Heart left ventricle (tissue), 13 donors: ENCODE measurements at regions not wholly inside any gene's neighbourhood (a gene's known extent, or its start where the extent isn't known, plus 50 kb on each side); places are given as distances from the start of the nearest gene placed in this dataset.

Source experiments
- POLR2A ChIP-seq, 2 donors: fragments of 450-650 bp; IDR thresholded peaks; one replicate each; pipeline ENCODE4 v1.6.1; 2017; ENCODE audit warnings: antibody characterized with exemption in 2 of 2, mild to moderate bottlenecking in 2 of 2, moderate library complexity in 2 of 2
- TF ChIP-seq, protein P1 (sequence below), 12 donors: fragments of 200-600 bp; sonication (generic) in 4 of 12; IDR thresholded peaks; one replicate each; pipeline versions ENCODE4 v1.5.0 to v1.8.0; 2018 to 2022; ENCODE audit warnings: antibody characterized with exemption in 12 of 12, mild to moderate bottlenecking in 5 of 12
- donor health status: ischemic (EF 13 %, LVEDD 7.1; RV severe dilation, severe dysfunction).
- donor health status: DM: no; HTN: yes; CAD: no.
- donor health status: DM: no; HTN: no; CAD: no.
- donor health status: ischemic (EF 25% LVEDD 6.9; RV normal size, moderate dysfunction).
- donor health status: ischemic (EF 25% LVEDD 5.7; RV mildly dilated, moderate dysfunction).
- donor health status: ischemic (EF 35%, LVEDD 5.7; RV mildly dilated, moderate dysfunction).
- donor health status: nonischemic (EF 11% LVEDD 7.7; RV severe dilation, severe dysfunction).
- donor health status: DM: yes; HTN: yes; CAD: no.
- donor health status: PGD.
- donor health status: ischemic (EF 29% LVEDD 5.4; RV normal size, mild dysfunction).
- donor health status: nonischemic (EF 23%, LVEDD 6.1; RV moderate dilation, normal function).

GRCh38 chr3:190174471-190174870 lies 53.8 kb upstream of the P3H2 start:
- TF ChIP-seq, protein P1, sequence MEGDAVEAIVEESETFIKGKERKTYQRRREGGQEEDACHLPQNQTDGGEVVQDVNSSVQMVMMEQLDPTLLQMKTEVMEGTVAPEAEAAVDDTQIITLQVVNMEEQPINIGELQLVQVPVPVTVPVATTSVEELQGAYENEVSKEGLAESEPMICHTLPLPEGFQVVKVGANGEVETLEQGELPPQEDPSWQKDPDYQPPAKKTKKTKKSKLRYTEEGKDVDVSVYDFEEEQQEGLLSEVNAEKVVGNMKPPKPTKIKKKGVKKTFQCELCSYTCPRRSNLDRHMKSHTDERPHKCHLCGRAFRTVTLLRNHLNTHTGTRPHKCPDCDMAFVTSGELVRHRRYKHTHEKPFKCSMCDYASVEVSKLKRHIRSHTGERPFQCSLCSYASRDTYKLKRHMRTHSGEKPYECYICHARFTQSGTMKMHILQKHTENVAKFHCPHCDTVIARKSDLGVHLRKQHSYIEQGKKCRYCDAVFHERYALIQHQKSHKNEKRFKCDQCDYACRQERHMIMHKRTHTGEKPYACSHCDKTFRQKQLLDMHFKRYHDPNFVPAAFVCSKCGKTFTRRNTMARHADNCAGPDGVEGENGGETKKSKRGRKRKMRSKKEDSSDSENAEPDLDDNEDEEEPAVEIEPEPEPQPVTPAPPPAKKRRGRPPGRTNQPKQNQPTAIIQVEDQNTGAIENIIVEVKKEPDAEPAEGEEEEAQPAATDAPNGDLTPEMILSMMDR (IDR thresholded peaks at IDR 0.05): no peak
- no peak for TF ChIP-seq POLR2A (IDR thresholded peaks at IDR 0.05)
